ENCODE measurements at regions not wholly inside any gene's neighbourhood (a gene's known extent, or its start where the extent isn't known, plus 50 kb on each side); places are given as distances from the start of the nearest gene placed in this dataset.

- Histone ChIP-seq H3K27ac (ENCODE audit: low read length) (no peak overlapping the region), H3K4me3 (ENCODE audit: low read length) (no peak overlapping the region), H3K36me3 (ENCODE audit: insufficient read depth, low read length) (no peaks in the 10 kb centered on the region), H3K9me2 (replicated peaks; ENCODE audit: insufficient read depth, low read length) (no peaks in the 10 kb centered on the region), H3K27me3 (ENCODE audit: low read length) (no peaks in the 10 kb centered on the region), H4K20me1 (ENCODE audit: insufficient read depth, low read depth, low read length) (no peaks in the 10 kb centered on the region), H3K4me1 (ENCODE audit: low read length) (no peaks in the 10 kb centered on the region), H2AFZ (ENCODE audit: low read length) (no peak overlapping the region), H3K79me2 (ENCODE audit: low read length) (no peaks in the 10 kb centered on the region), H3K9me3 (ENCODE audit: low read length) (no peaks in the 10 kb centered on the region), H3K9ac (ENCODE audit: low read length) (no peak overlapping the region), H3K4me2 (ENCODE audit: low read depth, low read length, poor library complexity, severe bottlenecking) (no peak overlapping the region)
- no peak for DNase-seq
Measured at GRCh38 chr15:77692614-77693013, 59.9 kb upstream of the LINGO1 start.

GRCh38 chr15:77691607-77692006, 58.9 kb upstream of the LINGO1 start:
- Histone ChIP-seq H3K36me3 (ENCODE audit: insufficient read depth, low read length) (no peaks in the 10 kb centered on the region), H3K9me3 (ENCODE audit: low read length) (no peaks in the 10 kb centered on the region), H3K9ac (ENCODE audit: low read length) (no peak overlapping the region), H3K9me2 (replicated peaks; ENCODE audit: insufficient read depth, low read length) (no peaks in the 10 kb centered on the region), H3K4me1 (ENCODE audit: low read length) (no peaks in the 10 kb centered on the region), H3K4me2 (ENCODE audit: low read depth, low read length, poor library complexity, severe bottlenecking) (no peak overlapping the region), H4K20me1 (ENCODE audit: insufficient read depth, low read depth, low read length) (no peaks in the 10 kb centered on the region), H3K4me3 (ENCODE audit: low read length) (no peak overlapping the region), H3K79me2 (ENCODE audit: low read length) (no peaks in the 10 kb centered on the region), H2AFZ (ENCODE audit: low read length) (no peak overlapping the region), H3K27ac (ENCODE audit: low read length) (no peak overlapping the region), H3K27me3 (ENCODE audit: low read length) (no peaks in the 10 kb centered on the region)
- DNase-seq = no peak

GRCh38 chr15:77689821-77690220, 57.1 kb upstream of the LINGO1 start:
- H3K4me3 ChIP-seq (ENCODE audit: low read length) = no peak overlapping the region
- no peaks in the 10 kb centered on the region for H3K27me3 ChIP-seq (ENCODE audit: low read length)
- no peak overlapping the region for H3K27ac ChIP-seq (ENCODE audit: low read length)
- no peaks in the 10 kb centered on the region for H4K20me1 ChIP-seq (ENCODE audit: insufficient read depth, low read depth, low read length)
- no peak for DNase-seq
- no peaks in the 10 kb centered on the region for H3K9me3 ChIP-seq (ENCODE audit: low read length)
- H3K36me3 ChIP-seq (ENCODE audit: insufficient read depth, low read length) = no peaks in the 10 kb centered on the region
- no peak overlapping the region for H3K9ac ChIP-seq (ENCODE audit: low read length)
- no peaks in the 10 kb centered on the region for H3K9me2 ChIP-seq (replicated peaks; ENCODE audit: insufficient read depth, low read length)
- no peak overlapping the region for H2AFZ ChIP-seq (ENCODE audit: low read length)
- no peak overlapping the region for H3K4me2 ChIP-seq (ENCODE audit: low read depth, low read length, poor library complexity, severe bottlenecking)
- H3K4me1 ChIP-seq (ENCODE audit: low read length) = no peaks in the 10 kb centered on the region
- H3K79me2 ChIP-seq (ENCODE audit: low read length) = no peaks in the 10 kb centered on the region

GRCh38 chr15:77688693-77689092, 56.0 kb upstream of the LINGO1 start:
- no peaks in the 10 kb centered on the region for H3K27me3 ChIP-seq (ENCODE audit: low read length)

GRCh38 chr15:77688266-77688665, 55.6 kb upstream of the LINGO1 start:
- Histone ChIP-seq H3K9me2 (replicated peaks; ENCODE audit: insufficient read depth, low read length) (no peaks in the 10 kb centered on the region), H3K4me1 (ENCODE audit: low read length) (no peaks in the 10 kb centered on the region), H3K27me3 (ENCODE audit: low read length) (no peaks in the 10 kb centered on the region), H3K4me3 (ENCODE audit: low read length) (no peak overlapping the region), H3K9me3 (ENCODE audit: low read length) (no peaks in the 10 kb centered on the region), H2AFZ (ENCODE audit: low read length) (no peak overlapping the region), H4K20me1 (ENCODE audit: insufficient read depth, low read depth, low read length) (no peaks in the 10 kb centered on the region), H3K36me3 (ENCODE audit: insufficient read depth, low read length) (no peaks in the 10 kb centered on the region), H3K4me2 (ENCODE audit: low read depth, low read length, poor library complexity, severe bottlenecking) (no peak overlapping the region), H3K9ac (ENCODE audit: low read length) (no peak overlapping the region), H3K27ac (ENCODE audit: low read length) (no peak overlapping the region), H3K79me2 (ENCODE audit: low read length) (no peaks in the 10 kb centered on the region)
- no peak for DNase-seq

More at GRCh38 chr15:77688693-77689092, 56.0 kb upstream of the LINGO1 start:
- Histone ChIP-seq H3K4me1 (ENCODE audit: low read length) (no peaks in the 10 kb centered on the region), H4K20me1 (ENCODE audit: insufficient read depth, low read depth, low read length) (no peaks in the 10 kb centered on the region), H3K9ac (ENCODE audit: low read length) (no peak overlapping the region), H3K4me3 (ENCODE audit: low read length) (no peak overlapping the region), H3K4me2 (ENCODE audit: low read depth, low read length, poor library complexity, severe bottlenecking) (no peak overlapping the region), H3K9me2 (replicated peaks; ENCODE audit: insufficient read depth, low read length) (no peaks in the 10 kb centered on the region), H3K79me2 (ENCODE audit: low read length) (no peaks in the 10 kb centered on the region), H3K27ac (ENCODE audit: low read length) (no peak overlapping the region), H3K9me3 (ENCODE audit: low read length) (no peaks in the 10 kb centered on the region), H2AFZ (ENCODE audit: low read length) (no peak overlapping the region), H3K36me3 (ENCODE audit: insufficient read depth, low read length) (no peaks in the 10 kb centered on the region)
- no peak for DNase-seq

- no peaks in the 10 kb centered on the region for H3K79me2 ChIP-seq (ENCODE audit: low read length)
- H3K4me3 ChIP-seq (ENCODE audit: low read length) = no peak overlapping the region
- no peaks in the 10 kb centered on the region for H3K4me1 ChIP-seq (ENCODE audit: low read length)
- H4K20me1 ChIP-seq (ENCODE audit: insufficient read depth, low read depth, low read length) = no peaks in the 10 kb centered on the region
- no peaks in the 10 kb centered on the region for H3K36me3 ChIP-seq (ENCODE audit: insufficient read depth, low read length)
- H3K27ac ChIP-seq (ENCODE audit: low read length) = no peak overlapping the region
- H3K9ac ChIP-seq (ENCODE audit: low read length) = no peak overlapping the region
- H3K9me3 ChIP-seq (ENCODE audit: low read length) = no peaks in the 10 kb centered on the region
- no peak overlapping the region for H3K4me2 ChIP-seq (ENCODE audit: low read depth, low read length, poor library complexity, severe bottlenecking)
- no peaks in the 10 kb centered on the region for H3K27me3 ChIP-seq (ENCODE audit: low read length)
- H3K9me2 ChIP-seq (replicated peaks; ENCODE audit: insufficient read depth, low read length) = no peaks in the 10 kb centered on the region
- no peak overlapping the region for H2AFZ ChIP-seq (ENCODE audit: low read length)
- no peak for DNase-seq
Measured at GRCh38 chr15:77685082-77685815, 52.5 kb upstream of the LINGO1 start.

- no peak overlapping the region for H3K4me3 ChIP-seq (ENCODE audit: low read length)
- no peak overlapping the region for H2AFZ ChIP-seq (ENCODE audit: low read length)
- H3K9me2 ChIP-seq (replicated peaks; ENCODE audit: insufficient read depth, low read length) = no peaks in the 10 kb centered on the region
- no peaks in the 10 kb centered on the region for H3K36me3 ChIP-seq (ENCODE audit: insufficient read depth, low read length)
- H3K27me3 ChIP-seq (ENCODE audit: low read length) = no peaks in the 10 kb centered on the region
- H3K9me3 ChIP-seq (ENCODE audit: low read length) = no peaks in the 10 kb centered on the region
- no peak for DNase-seq
- H3K9ac ChIP-seq (ENCODE audit: low read length) = no peak overlapping the region
- H3K79me2 ChIP-seq (ENCODE audit: low read length) = no peaks in the 10 kb centered on the region
- H3K27ac ChIP-seq (ENCODE audit: low read length) = no peak overlapping the region
- H3K4me2 ChIP-seq (ENCODE audit: low read depth, low read length, poor library complexity, severe bottlenecking) = no peak overlapping the region
- no peaks in the 10 kb centered on the region for H3K4me1 ChIP-seq (ENCODE audit: low read length)
- H4K20me1 ChIP-seq (ENCODE audit: insufficient read depth, low read depth, low read length) = no peaks in the 10 kb centered on the region
Measured at GRCh38 chr15:77684341-77685081, 51.8 kb upstream of the LINGO1 start.

GRCh38 chr15:77682564-77682963, 49.9 kb upstream of the LINGO1 start:
- DNase-seq = no peak
- no peak overlapping the region for H3K27ac ChIP-seq (ENCODE audit: low read length)

More at GRCh38 chr15:77682564-77682963, 49.9 kb upstream of the LINGO1 start:
- Histone ChIP-seq H4K20me1 (ENCODE audit: insufficient read depth, low read depth, low read length) (no peaks in the 10 kb centered on the region), H3K4me2 (ENCODE audit: low read depth, low read length, poor library complexity, severe bottlenecking) (no peak overlapping the region), H3K36me3 (ENCODE audit: insufficient read depth, low read length) (no peaks in the 10 kb centered on the region), H3K9ac (ENCODE audit: low read length) (no peak overlapping the region), H3K9me3 (ENCODE audit: low read length) (no peaks in the 10 kb centered on the region), H2AFZ (ENCODE audit: low read length) (no peak overlapping the region), H3K9me2 (replicated peaks; ENCODE audit: insufficient read depth, low read length) (no peaks in the 10 kb centered on the region), H3K27me3 (ENCODE audit: low read length) (no peaks in the 10 kb centered on the region), H3K4me1 (ENCODE audit: low read length) (no peaks in the 10 kb centered on the region), H3K79me2 (ENCODE audit: low read length) (no peaks in the 10 kb centered on the region), H3K4me3 (ENCODE audit: low read length) (no peak overlapping the region)

All from Karpas-422 (cell line).